Smooth muscle cell (in vitro differentiated cells): ENCODE measurements at regions not wholly inside any gene's neighbourhood (a gene's known extent, or its start where the extent isn't known, plus 50 kb on each side); places are given as distances from the start of the nearest gene placed in this dataset.

Source experiments
- DNase-seq: peaks from one replicate; lab custom pipeline; 2025; ENCODE audit not compliant: unreplicated experiment; lab: John Stamatoyannopoulos, UW
- H2AFZ ChIP-seq: fragments of 200-600 bp; sonication (generic); 2 replicates; pipeline ENCODE4 v1.6.0; 2016; ENCODE audit warnings: antibody characterized with exemption, low read depth, mild to moderate bottlenecking
- H3F3A ChIP-seq: fragments of 200-600 bp; sonication (generic); 2 replicates; pipeline ENCODE4 v1.6.0; 2017; ENCODE audit warnings: antibody characterized with exemption, low read depth
- H3K27ac ChIP-seq: fragments of 200-600 bp; sonication (generic); 2 replicates; pipeline ENCODE4 v1.5.1; 2016; ENCODE audit warnings: low read depth, mild to moderate bottlenecking
- H3K27me3 ChIP-seq: fragments of 200-600 bp; sonication (generic); 2 replicates; pipeline ENCODE4 v1.6.1; 2016; ENCODE audit warnings: low read depth, mild to moderate bottlenecking
- H3K36me3 ChIP-seq: fragments of 200-600 bp; sonication (generic); 2 replicates; pipeline ENCODE4 v1.5.1; 2016; ENCODE audit warnings: low read depth
- H3K4me1 ChIP-seq: fragments of 200-600 bp; sonication (generic); 2 replicates; pipeline ENCODE4 v1.5.1; 2016; ENCODE audit warnings: low read depth
- H3K4me2 ChIP-seq: fragments of 200-600 bp; sonication (generic); 2 replicates; pipeline ENCODE4 v1.6.0; 2016; ENCODE audit warnings: mild to moderate bottlenecking
- H3K4me3 ChIP-seq: fragments of 200-600 bp; sonication (generic); 2 replicates; pipeline ENCODE4 v1.5.1; 2016; ENCODE audit warnings: mild to moderate bottlenecking
- H3K79me2 ChIP-seq: fragments of 200-600 bp; sonication (generic); 2 replicates; pipeline ENCODE4 v1.6.0; 2016; ENCODE audit warnings: low read depth, mild to moderate bottlenecking
- H3K9ac ChIP-seq: fragments of 200-600 bp; sonication (generic); 2 replicates; pipeline ENCODE4 v1.6.0; 2016; ENCODE audit warnings: low read depth
- H3K9me3 ChIP-seq: fragments of 200-600 bp; sonication (generic); replicated peaks from 2 replicates; pipeline ENCODE4 v1.5.1; 2016; ENCODE audit warnings: low read depth
- H4K20me1 ChIP-seq: fragments of 200-600 bp; sonication (generic); 2 replicates; pipeline ENCODE4 v1.6.0; 2016; ENCODE audit warnings: low read depth
- CTCF ChIP-seq: fragments of 200-600 bp; sonication (generic); IDR thresholded peaks from 2 replicates; pipeline ENCODE4 v1.5.1; 2017; ENCODE audit warnings: borderline replicate concordance, mild to moderate bottlenecking, antibody characterized with exemption; ENCODE audit not compliant: insufficient read depth, poor library complexity, severe bottlenecking
- WGBS: methylation state at CpG from one replicate; pipeline ENCODE4 v1.1.7; 2016; ENCODE audit warnings: low lambda C conversion rate; 5-methylcytosine and 5-hydroxymethylcytosine counted together

- no peaks in the 10 kb centered on the region for H3K36me3 ChIP-seq
- no peak for TF ChIP-seq CTCF
- H3K4me1 ChIP-seq, result no peaks in the 10 kb centered on the region
- no peaks in the 10 kb centered on the region for H3K27me3 ChIP-seq
- DNase-seq, result no peak
- no peaks in the 10 kb centered on the region for H3K9me3 ChIP-seq
- H3F3A ChIP-seq, result no peaks in the 10 kb centered on the region
- peak overlapping the region; percentile 8 for H3K4me2 ChIP-seq
- no peaks in the 10 kb centered on the region for H4K20me1 ChIP-seq
- H3K9ac ChIP-seq, result no peak overlapping the region
- H3K27ac ChIP-seq, result no peak overlapping the region
- WGBS, result 85% methylated on average over 4 of the region's 4 CpGs
- no peak overlapping the region for H2AFZ ChIP-seq
- no peaks in the 10 kb centered on the region for H3K79me2 ChIP-seq
- no peak overlapping the region for H3K4me3 ChIP-seq
These were observed 232.1 kb downstream of the RBM43 start for GRCh38 chr2:151029406-151030157.

GRCh38 chr2:151028691-151029176, 232.9 kb downstream of the RBM43 start:
- TF ChIP-seq CTCF, result no peak
- Histone ChIP-seq H3K79me2 (no peaks in the 10 kb centered on the region), H2AFZ (no peak overlapping the region), H3F3A (no peaks in the 10 kb centered on the region), H3K9ac (no peak overlapping the region), H4K20me1 (no peaks in the 10 kb centered on the region), H3K27ac (no peak overlapping the region), H3K4me2 (no peak overlapping the region), H3K4me3 (no peak overlapping the region), H3K36me3 (no peaks in the 10 kb centered on the region), H3K4me1 (no peaks in the 10 kb centered on the region), H3K27me3 (no peaks in the 10 kb centered on the region), H3K9me3 (no peaks in the 10 kb centered on the region)
- no peak for DNase-seq

- no peaks in the 10 kb centered on the region for H3F3A ChIP-seq
- H3K36me3 ChIP-seq, result no peaks in the 10 kb centered on the region
- WGBS, result 61% methylated on average over 6 of the region's 6 CpGs
- peak overlapping the region; percentile 21 for H2AFZ ChIP-seq
- no peaks in the 10 kb centered on the region for H3K9me3 ChIP-seq
- no peaks in the 10 kb centered on the region for H4K20me1 ChIP-seq
- H3K9ac ChIP-seq, result no peak overlapping the region
- no peaks in the 10 kb centered on the region for H3K4me1 ChIP-seq
- no peak overlapping the region for H3K27ac ChIP-seq
- no peak for DNase-seq
- H3K4me2 ChIP-seq, result no peak overlapping the region
- no peaks in the 10 kb centered on the region for H3K27me3 ChIP-seq
- no peak for TF ChIP-seq CTCF
- no peak overlapping the region for H3K4me3 ChIP-seq
- H3K79me2 ChIP-seq, result no peaks in the 10 kb centered on the region
These were observed 234.5 kb downstream of the RBM43 start for GRCh38 chr2:151027151-151027550.

- no peak overlapping the region for H3K27ac ChIP-seq
- DNase-seq, result no peak
- no peak overlapping the region for H3K9ac ChIP-seq
- H3K27me3 ChIP-seq, result no peaks in the 10 kb centered on the region
- H3K36me3 ChIP-seq, result no peaks in the 10 kb centered on the region
- TF ChIP-seq CTCF, result no peak
- no peaks in the 10 kb centered on the region for H3K9me3 ChIP-seq
- no peaks in the 10 kb centered on the region for H3K79me2 ChIP-seq
- H3F3A ChIP-seq, result no peaks in the 10 kb centered on the region
- H3K4me3 ChIP-seq, result no peak overlapping the region
- H3K4me1 ChIP-seq, result no peaks in the 10 kb centered on the region
- 81% methylated on average over 1 of the region's 1 CpG for WGBS
- H4K20me1 ChIP-seq, result no peaks in the 10 kb centered on the region
- no peak overlapping the region for H2AFZ ChIP-seq
- H3K4me2 ChIP-seq, result no peak overlapping the region
These were observed 235.8 kb downstream of the RBM43 start for GRCh38 chr2:151025816-151026215.
